Astrocyte of the spinal cord (primary cell): ENCODE measurements at regions not wholly inside any gene's neighbourhood (a gene's known extent, or its start where the extent isn't known, plus 50 kb on each side); places are given as distances from the start of the nearest gene placed in this dataset.

ENCODE experiments used
- DNase-seq: peaks from one replicate; pipeline ENCODE4 v3.0.0; 2011; ENCODE audit warnings: low read depth, low spot score
- H3K4me3 ChIP-seq: 2 replicates; pipeline ENCODE4 v1.5.1; 2011; ENCODE audit warnings: low read depth, mild to moderate bottlenecking, low read length, moderate library complexity
- in situ Hi-C: cut with HindIII; loops from 2 replicates; pipeline ENCODE4 v1.10.0; 2017; ENCODE audit warnings: low sequenced_read_pairs
- TF ChIP-seq, protein P1 (sequence below): IDR thresholded peaks from 2 replicates; pipeline ENCODE4 v1.5.1; 2012; ENCODE audit warnings: low read depth, mild to moderate bottlenecking, low read length, inconsistent platforms

DNA sequence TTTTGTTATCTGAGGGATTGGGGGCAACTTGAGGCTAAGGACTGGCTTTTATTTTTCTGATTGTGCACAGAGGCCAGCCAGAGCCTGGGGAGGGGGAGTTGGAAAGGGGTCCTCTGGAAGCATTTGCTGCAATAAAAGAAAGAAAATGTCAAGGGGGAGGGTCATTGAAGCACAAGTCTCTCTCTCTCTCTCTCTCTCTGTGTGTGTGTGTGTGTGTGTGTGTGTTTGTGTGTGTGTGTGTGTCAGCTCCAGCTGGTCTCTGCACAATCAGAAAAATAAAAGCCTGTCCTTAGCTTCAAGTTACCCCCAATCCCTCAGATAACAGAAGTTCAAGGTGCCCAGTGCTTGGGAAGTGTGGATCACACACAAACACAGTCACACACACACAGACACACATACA lies 52.1 kb upstream of the CCDC174 start:
- in situ Hi-C loops, result no loop called here
- no peak for DNase-seq
- TF ChIP-seq, protein P1, sequence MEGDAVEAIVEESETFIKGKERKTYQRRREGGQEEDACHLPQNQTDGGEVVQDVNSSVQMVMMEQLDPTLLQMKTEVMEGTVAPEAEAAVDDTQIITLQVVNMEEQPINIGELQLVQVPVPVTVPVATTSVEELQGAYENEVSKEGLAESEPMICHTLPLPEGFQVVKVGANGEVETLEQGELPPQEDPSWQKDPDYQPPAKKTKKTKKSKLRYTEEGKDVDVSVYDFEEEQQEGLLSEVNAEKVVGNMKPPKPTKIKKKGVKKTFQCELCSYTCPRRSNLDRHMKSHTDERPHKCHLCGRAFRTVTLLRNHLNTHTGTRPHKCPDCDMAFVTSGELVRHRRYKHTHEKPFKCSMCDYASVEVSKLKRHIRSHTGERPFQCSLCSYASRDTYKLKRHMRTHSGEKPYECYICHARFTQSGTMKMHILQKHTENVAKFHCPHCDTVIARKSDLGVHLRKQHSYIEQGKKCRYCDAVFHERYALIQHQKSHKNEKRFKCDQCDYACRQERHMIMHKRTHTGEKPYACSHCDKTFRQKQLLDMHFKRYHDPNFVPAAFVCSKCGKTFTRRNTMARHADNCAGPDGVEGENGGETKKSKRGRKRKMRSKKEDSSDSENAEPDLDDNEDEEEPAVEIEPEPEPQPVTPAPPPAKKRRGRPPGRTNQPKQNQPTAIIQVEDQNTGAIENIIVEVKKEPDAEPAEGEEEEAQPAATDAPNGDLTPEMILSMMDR, result no peak
- no peak overlapping the region for H3K4me3 ChIP-seq

DNA sequence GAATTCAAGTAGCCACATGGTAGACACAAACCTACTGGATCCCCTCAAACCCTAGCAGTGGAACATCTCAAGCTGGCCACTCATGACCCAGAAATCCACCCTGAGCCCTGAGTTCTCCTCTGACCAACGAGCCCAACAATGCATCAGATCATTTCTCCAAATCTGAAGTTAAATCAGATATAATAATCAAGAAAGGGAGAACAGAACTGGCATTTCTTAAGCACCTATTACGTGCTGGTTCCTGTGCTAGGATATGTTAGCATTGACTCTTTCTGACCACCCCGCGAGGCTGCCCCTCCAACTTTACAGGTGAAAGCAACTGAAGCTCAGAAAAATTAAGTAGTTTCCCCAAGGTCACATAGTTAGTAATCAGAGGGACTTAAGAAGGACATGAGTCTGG lies 51.5 kb upstream of the CCDC174 start:
- TF ChIP-seq, protein P1, result no peak
- in situ Hi-C loops, result no loop called here
- no peak for DNase-seq
- no peak overlapping the region for H3K4me3 ChIP-seq

DNA sequence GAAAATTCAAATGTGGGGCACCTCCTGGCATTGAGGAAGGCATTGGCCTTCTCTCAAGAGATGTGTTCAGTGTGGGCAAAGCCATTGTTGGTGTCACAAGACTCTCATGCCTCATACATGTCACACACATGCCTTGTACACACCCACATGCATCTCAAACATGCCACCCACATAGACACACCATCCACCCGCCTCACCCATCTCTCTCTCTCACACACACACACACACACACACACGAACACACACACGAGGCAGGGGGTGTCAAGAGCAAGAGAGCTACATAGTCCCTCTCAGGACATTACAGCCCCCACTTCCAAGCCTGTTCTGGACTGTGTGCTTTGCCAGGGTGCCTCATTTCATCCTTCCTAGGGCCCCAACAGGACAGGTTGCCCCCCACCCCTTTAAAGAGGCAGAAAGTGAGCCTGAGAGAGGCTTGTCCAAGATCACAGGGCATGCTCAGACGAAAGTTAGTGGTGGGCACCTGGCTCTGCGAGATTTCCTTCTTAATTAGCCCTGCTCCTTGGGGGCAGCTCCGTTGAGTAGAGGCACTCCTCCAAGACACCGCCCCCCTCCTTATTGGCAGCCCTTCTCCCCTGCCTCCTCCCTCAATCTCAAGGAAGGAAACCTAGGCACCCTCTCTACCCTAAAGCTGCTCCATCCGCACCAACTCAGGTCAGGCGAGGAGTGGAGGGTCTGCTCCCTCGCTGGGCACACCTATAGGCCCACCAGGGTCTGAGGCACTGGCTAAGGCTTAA lies 50.5 kb upstream of the CCDC174 start:
- DNase-seq, result no peak
- in situ Hi-C loops, result no loop called here
- TF ChIP-seq, protein P1, result no peak
- no peak overlapping the region for H3K4me3 ChIP-seq

DNA sequence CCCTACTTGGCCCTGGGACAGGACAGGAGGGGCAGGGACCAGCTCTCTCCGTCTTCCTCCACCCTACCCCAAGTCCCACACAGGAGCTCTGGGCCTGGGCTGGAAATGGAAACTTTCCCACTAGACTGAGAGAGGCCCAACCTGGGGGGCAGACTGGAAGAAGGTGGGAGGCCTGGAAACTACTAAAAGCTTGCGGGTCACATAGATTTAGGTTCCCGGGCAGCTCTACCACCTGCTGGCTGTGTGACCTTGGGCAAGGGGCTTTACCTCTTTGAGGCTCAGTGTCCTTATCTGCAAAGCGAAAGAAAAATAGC lies 49.9 kb upstream of the CCDC174 start:
- DNase-seq, result no peak
- TF ChIP-seq, protein P1, result no peak
- H3K4me3 ChIP-seq, result no peak overlapping the region
- in situ Hi-C loops, result no loop called here
